Coronary artery (tissue), 2 donors: ENCODE measurements at regions not wholly inside any gene's neighbourhood (a gene's known extent, or its start where the extent isn't known, plus 50 kb on each side); places are given as distances from the start of the nearest gene placed in this dataset.

Experiments
- DNase-seq: peaks from one replicate; pipeline ENCODE4 v3.0.0-alpha.2; 2017; ENCODE audit warnings: low spot score
- H3K27ac ChIP-seq, 2 donors: fragments of 200-600 bp; sonication (generic); one replicate each; pipeline ENCODE4 v1.5.1; 2016 to 2019
- H3K4me3 ChIP-seq: fragments of 200-600 bp; sonication (generic); 2 replicates; pipeline ENCODE4 v1.5.1; 2016; ENCODE audit warnings: mild to moderate bottlenecking, moderate library complexity
- TF ChIP-seq, protein P1 (sequence below): fragments of 200-600 bp; sonication (generic); IDR thresholded peaks from one replicate; pipeline ENCODE4 v1.5.1; 2019; ENCODE audit warnings: antibody characterized with exemption

DNA sequence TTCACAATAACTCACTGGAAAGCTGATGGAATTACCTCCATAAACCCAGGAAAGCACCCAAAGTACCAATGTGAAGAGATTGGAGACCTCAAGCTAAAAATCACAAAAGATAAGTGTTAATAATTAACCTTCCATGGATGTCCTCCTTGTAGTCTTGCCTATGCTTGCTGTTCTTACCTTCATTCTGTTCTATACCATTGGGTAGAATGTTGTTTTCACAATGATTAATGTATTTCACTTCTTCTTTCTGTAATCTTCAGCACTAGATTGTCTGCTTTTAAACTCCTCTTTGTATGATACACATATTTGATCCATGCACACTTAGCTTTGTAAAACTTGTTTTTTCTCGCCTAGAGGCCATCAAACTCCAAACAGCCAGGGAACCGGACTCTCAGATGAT, 570.3 kb downstream of the RAPGEF2 start:
- no peak for DNase-seq
- TF ChIP-seq, protein P1, sequence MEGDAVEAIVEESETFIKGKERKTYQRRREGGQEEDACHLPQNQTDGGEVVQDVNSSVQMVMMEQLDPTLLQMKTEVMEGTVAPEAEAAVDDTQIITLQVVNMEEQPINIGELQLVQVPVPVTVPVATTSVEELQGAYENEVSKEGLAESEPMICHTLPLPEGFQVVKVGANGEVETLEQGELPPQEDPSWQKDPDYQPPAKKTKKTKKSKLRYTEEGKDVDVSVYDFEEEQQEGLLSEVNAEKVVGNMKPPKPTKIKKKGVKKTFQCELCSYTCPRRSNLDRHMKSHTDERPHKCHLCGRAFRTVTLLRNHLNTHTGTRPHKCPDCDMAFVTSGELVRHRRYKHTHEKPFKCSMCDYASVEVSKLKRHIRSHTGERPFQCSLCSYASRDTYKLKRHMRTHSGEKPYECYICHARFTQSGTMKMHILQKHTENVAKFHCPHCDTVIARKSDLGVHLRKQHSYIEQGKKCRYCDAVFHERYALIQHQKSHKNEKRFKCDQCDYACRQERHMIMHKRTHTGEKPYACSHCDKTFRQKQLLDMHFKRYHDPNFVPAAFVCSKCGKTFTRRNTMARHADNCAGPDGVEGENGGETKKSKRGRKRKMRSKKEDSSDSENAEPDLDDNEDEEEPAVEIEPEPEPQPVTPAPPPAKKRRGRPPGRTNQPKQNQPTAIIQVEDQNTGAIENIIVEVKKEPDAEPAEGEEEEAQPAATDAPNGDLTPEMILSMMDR = no peak
- Histone ChIP-seq H3K4me3 (no peak overlapping the region), H3K27ac (no peak overlapping the region)

DNA sequence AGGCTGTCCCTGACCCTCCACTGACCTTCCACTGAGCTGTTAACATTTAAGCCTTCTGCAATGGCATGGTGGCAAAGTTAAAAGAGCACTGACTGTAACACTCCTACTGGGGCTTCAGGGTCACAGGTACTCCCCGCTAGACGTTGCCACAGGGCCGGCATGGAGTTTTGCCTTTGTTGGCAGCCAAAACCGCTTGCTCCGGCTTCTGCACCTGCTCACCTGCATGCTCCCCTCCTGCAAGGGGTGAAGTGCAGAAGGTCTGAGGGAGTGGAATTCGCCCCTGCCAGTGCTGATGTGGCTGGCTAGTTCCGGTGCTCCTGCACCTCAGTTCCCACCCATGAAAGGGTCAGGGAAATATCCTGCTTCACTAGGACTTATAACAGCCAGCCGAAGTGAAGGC, 571.4 kb downstream of the RAPGEF2 start:
- no peak overlapping the region for H3K4me3 ChIP-seq
- no peak overlapping the region for H3K27ac ChIP-seq
- TF ChIP-seq, protein P1 = no peak
- DNase-seq = no peak

DNA sequence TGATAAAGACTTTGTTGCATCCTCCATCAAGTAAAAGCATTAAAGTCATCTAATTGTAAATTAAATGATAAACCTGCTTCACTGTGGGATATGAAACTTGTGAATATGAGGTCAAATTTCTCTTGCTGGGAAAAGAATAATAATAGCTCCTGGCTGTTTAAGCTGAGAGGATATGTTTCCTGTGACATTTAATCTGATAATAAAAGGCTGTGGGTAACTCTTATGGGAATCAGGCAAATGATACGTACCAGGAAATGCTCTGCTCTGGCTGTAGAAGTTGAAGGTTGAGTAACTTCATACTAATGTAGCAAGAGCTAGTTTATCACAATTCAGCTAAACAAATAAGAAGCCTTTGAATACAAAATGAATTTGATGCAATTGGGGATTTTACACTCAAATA, 574.6 kb downstream of the RAPGEF2 start:
- TF ChIP-seq, protein P1 = no peak
- no peak overlapping the region for H3K4me3 ChIP-seq
- DNase-seq = no peak
- H3K27ac ChIP-seq = no peak overlapping the region

DNA sequence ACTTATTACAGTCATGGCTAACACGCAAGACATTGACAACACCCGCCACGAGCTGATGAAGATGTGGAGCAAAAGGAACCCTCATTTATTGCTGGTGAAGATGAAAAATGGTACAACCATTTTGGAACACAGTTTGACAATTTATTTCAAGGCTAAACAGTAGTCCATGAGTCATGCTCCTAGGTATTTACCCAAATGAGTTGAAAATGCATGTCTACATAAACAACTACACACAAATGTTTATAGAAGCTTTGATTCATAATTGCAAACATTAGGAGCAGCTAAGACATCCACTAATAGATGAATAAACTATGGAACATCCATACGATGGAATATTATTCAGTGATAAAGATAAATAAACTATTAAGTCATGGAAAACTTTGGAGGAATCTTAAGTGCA, 580.1 kb downstream of the RAPGEF2 start:
- DNase-seq = no peak
- Histone ChIP-seq H3K4me3 (no peak overlapping the region), H3K27ac (no peak overlapping the region)
- TF ChIP-seq, protein P1 = no peak

DNA sequence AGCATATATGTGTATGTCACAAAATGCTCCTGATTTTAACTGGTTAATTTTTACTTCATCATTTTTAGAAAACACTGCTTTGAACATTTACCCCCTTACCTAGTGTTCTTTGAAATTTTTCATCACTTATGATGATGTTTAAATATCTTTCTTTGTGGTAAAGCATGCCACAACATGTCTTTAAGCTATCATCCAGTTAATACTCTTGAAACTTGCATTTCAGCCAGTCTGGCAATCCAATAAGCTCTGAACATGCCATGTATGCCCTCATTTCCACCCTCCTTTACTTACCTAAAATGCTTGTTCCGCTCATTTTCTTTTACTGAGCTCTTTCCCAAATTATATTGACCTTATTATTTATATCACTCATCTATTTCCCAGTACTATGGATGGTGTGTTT, 581.2 kb downstream of the RAPGEF2 start:
- TF ChIP-seq, protein P1 = no peak
- no peak for DNase-seq
- no peak overlapping the region for H3K4me3 ChIP-seq

DNA sequence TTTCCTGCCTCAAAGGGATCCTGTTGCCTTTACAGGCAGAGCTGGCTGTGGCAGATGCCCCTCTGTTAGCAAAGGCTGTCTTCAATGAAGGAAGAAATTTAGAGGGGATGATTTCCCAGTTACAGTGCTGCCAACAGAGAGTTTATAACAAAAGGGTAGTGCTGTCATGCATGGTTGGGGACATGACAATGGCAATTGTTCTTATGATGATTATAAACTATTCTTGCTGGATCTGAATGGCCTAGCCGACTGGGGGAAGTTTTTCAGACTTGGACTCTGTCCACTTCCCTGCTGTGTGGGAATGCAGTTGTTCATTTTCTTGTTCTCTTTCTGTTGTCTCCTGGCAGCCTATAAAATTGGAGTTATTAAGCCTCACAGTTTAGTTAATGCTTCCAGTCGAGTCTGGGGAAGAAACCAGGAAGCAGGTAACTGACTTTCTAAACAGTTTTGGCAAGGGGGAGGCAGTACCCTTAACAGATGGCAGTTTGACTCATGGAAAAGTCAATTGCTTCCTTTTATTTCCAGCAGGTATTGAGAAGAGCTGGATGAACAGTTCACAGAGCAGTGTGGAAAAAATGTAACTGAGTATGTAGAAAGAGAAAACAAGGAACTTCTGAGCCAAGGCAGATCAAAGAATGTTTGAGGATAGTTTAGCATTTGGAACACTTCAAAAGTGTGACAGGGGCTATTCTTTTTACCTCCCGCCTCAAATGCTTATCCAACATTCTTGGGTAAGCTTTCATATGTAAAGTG, 582.6 kb downstream of the RAPGEF2 start:
- Histone ChIP-seq H3K4me3 (no peak overlapping the region), H3K27ac (no peak overlapping the region)
- no peak for DNase-seq
- TF ChIP-seq, protein P1 = no peak

More for the DNA sequence above, 581.2 kb downstream of the RAPGEF2 start:
- H3K27ac ChIP-seq = no peak overlapping the region

DNA sequence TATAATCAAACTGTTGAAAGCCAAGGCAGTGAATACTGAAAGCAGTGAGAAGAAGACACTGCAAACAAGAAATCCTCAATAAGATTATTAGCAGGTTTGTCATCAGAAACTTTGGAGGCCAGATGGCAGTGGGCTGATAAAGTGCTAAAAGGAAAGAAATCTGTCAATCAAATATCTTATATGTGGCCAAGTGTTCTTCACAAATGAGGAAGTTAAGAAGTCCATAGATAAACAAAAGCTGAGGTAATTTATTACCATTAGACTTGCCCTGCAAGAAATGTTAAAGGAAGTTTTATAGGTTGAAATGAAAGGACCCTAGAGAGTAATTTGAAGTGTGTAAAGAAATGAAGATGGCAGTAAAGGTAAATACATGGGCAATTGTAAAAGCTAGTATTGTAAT, 586.6 kb downstream of the RAPGEF2 start:
- Histone ChIP-seq H3K4me3 (no peak overlapping the region), H3K27ac (no peak overlapping the region)
- TF ChIP-seq, protein P1 = no peak
- DNase-seq = no peak
